Endothelial cell (in vitro differentiated cells): ENCODE measurements at regions not wholly inside any gene's neighbourhood (a gene's known extent, or its start where the extent isn't known, plus 50 kb on each side); places are given as distances from the start of the nearest gene placed in this dataset.

Source experiments
- DNase-seq: peaks from one replicate; pipeline ENCODE4 v3.0.0; 2021; ENCODE audit warnings: low spot score
- H3K27ac Mint-ChIP-seq: one replicate; pipeline ENCODE4 v1.8.0; 2021; ENCODE audit warnings: mixed read lengths, inconsistent platforms; ENCODE audit not compliant: unreplicated experiment
- H3K27me3 Mint-ChIP-seq: one replicate; pipeline ENCODE4 v1.8.0; 2021; ENCODE audit warnings: mild to moderate bottlenecking, moderate library complexity, mixed read lengths, inconsistent platforms; ENCODE audit not compliant: unreplicated experiment
- H3K36me3 Mint-ChIP-seq: one replicate; pipeline ENCODE4 v1.8.0; 2021; ENCODE audit warnings: mild to moderate bottlenecking, low read depth, mixed read lengths, inconsistent platforms; ENCODE audit not compliant: unreplicated experiment
- H3K4me1 Mint-ChIP-seq: one replicate; pipeline ENCODE4 v1.8.0; 2021; ENCODE audit warnings: mild to moderate bottlenecking, mixed read lengths, inconsistent platforms; ENCODE audit not compliant: unreplicated experiment
- H3K4me3 Mint-ChIP-seq: one replicate; pipeline ENCODE4 v1.8.0; 2021; ENCODE audit warnings: mild to moderate bottlenecking, mixed read lengths, inconsistent platforms; ENCODE audit not compliant: unreplicated experiment
- H3K9me3 Mint-ChIP-seq: one replicate; pipeline ENCODE4 v1.8.0; 2021; ENCODE audit warnings: mixed read lengths, inconsistent platforms; ENCODE audit not compliant: unreplicated experiment
- CTCF ChIP-seq: fragments of 200-600 bp; sonication (generic); IDR thresholded peaks from one replicate; pipeline ENCODE4 v1.5.0; 2021; ENCODE audit warnings: antibody characterized with exemption; ENCODE audit not compliant: unreplicated experiment

- peak overlapping the region; percentile 11 for H3K27ac Mint-ChIP-seq
- TF ChIP-seq CTCF: no peak
Observed at GRCh38 chr21:28104346-28104745, 888.3 kb downstream of the LTN1 start.

DNA sequence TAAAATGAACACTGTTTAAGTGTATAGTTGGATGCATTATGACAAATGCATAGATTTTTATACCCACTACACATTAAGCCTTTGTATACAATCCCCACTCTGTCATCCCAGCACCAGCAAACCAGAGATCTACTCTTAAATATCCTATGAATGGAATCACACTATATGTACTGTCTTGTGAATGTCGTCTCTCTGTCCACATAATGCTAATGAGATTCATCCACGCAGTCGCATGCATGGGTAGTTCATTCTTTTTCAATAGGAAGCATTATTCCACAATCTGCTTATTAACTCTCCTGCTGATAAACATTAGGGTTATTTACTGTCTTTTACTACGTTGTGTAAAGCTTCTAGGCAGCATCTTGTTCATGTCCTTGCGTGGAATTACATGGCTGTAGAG, 892.3 kb downstream of the LTN1 start:
- peaks cover 16% of the 10 kb centered on the region for H3K4me1 Mint-ChIP-seq
- no peak for TF ChIP-seq CTCF
- H3K9me3 Mint-ChIP-seq: no peaks in the 10 kb centered on the region
- H3K36me3 Mint-ChIP-seq: no peaks in the 10 kb centered on the region
- H3K27me3 Mint-ChIP-seq: no peaks in the 10 kb centered on the region
- no peak overlapping the region for H3K4me3 Mint-ChIP-seq
- no peak for DNase-seq
- no peak overlapping the region for H3K27ac Mint-ChIP-seq

More at GRCh38 chr21:28104346-28104745, 888.3 kb downstream of the LTN1 start:
- no peak overlapping the region for H3K4me3 Mint-ChIP-seq
- no peaks in the 10 kb centered on the region for H3K27me3 Mint-ChIP-seq
- DNase-seq: no peak
- no peaks in the 10 kb centered on the region for H3K9me3 Mint-ChIP-seq
- H3K4me1 Mint-ChIP-seq: peaks cover 37% of the 10 kb centered on the region
- no peaks in the 10 kb centered on the region for H3K36me3 Mint-ChIP-seq

DNA sequence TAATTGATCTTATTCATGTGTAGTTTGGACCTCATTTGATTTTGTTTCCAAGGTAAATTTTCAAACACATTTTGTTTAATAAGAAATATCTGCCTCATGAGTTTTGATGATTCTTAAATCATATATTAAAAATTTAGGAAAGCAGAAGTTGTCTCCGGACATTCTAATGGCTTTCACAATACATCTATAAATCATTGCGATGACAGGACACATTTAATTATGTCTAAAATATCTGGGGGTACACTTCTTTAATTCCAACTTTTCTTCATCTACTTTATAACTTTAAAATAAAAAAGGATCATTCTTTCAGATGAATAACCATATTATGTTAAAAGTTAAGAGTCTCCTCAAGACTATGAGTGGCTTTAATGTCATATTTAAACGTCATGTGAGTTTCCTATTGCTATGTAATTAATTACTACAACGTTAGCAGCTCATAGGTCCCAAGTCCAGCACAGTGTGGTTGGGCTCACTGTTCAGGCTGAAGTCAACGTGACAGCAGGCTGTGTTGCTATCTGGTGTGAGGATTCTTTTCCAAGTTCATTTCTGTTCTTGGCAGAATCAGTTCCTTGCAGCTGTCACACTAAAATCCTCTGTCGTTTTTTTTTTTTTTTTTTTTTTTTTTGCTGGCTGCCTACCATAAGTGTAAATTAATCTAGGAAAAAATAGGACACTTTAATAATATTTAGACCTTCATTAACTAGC, 893.5 kb downstream of the LTN1 start:
- Mint-ChIP-seq H3K27ac (no peak overlapping the region), H3K4me3 (no peak overlapping the region)

GRCh38 chr21:28091466-28091865, 901.2 kb downstream of the LTN1 start:
- H3K27ac Mint-ChIP-seq: no peak overlapping the region
- H3K9me3 Mint-ChIP-seq: peaks cover 5% of the 10 kb centered on the region
- H3K27me3 Mint-ChIP-seq: peaks cover 2% of the 10 kb centered on the region
- TF ChIP-seq CTCF: no peak
- H3K36me3 Mint-ChIP-seq: no peaks in the 10 kb centered on the region
- no peak overlapping the region for H3K4me3 Mint-ChIP-seq
- no peak for DNase-seq
- no peaks in the 10 kb centered on the region for H3K4me1 Mint-ChIP-seq

More for the DNA sequence above, 893.5 kb downstream of the LTN1 start:
- H3K27me3 Mint-ChIP-seq: no peaks in the 10 kb centered on the region
- no peaks in the 10 kb centered on the region for H3K9me3 Mint-ChIP-seq
- TF ChIP-seq CTCF: no peak
- peaks cover 8% of the 10 kb centered on the region for H3K4me1 Mint-ChIP-seq
- no peak for DNase-seq
- H3K36me3 Mint-ChIP-seq: no peaks in the 10 kb centered on the region

GRCh38 chr21:28090546-28090945, 902.1 kb downstream of the LTN1 start:
- Mint-ChIP-seq H3K9me3 (peaks cover 5% of the 10 kb centered on the region), H3K4me1 (no peaks in the 10 kb centered on the region), H3K27ac (no peak overlapping the region), H3K36me3 (no peaks in the 10 kb centered on the region), H3K27me3 (peaks cover 2% of the 10 kb centered on the region), H3K4me3 (no peak overlapping the region)
- no peak for DNase-seq
- TF ChIP-seq CTCF: no peak
